H1 (cell line): ENCODE measurements at regions not wholly inside any gene's neighbourhood (a gene's known extent, or its start where the extent isn't known, plus 50 kb on each side); places are given as distances from the start of the nearest gene placed in this dataset.

Experiments used
- CTCF ChIA-PET: fragments of 300-600 bp; sonication (Branson Sonifier 250); formaldehyde crosslinking; loops from one replicate; lab custom pipeline; 2021; ENCODE audit not compliant: partially characterized antibody; lab: Charles Lee
- POLR2A ChIA-PET: fragments of 300-600 bp; sonication (Branson Sonifier 250); formaldehyde crosslinking; loops from one replicate; lab custom pipeline; 2021; ENCODE audit warnings: inconsistent platforms; ENCODE audit not compliant: partially characterized antibody; lab: Charles Lee
- DNase-seq, 2 experiments: peaks; one replicate each; pipeline versions ENCODE4 v3.0.0 to v3.0.0-alpha.2; 2010 to 2022; ENCODE audit warnings: low spot score in 2 of 2, low read depth in 1 of 2, mixed read lengths in 1 of 2
- FAIRE-seq: peaks from 2 replicates; lab custom pipeline; 2011; peaks lifted over from hg19 to GRCh38; lab: Jason Lieb, UNC
- H2AFZ ChIP-seq: 2 replicates; pipeline ENCODE4 v1.8.1; 2012; ENCODE audit warnings: low read length, inconsistent platforms
- H2AK5ac ChIP-seq: 2 replicates; pipeline ENCODE4 v1.6.1; 2013; ENCODE audit warnings: low read depth, low read length
- H2BK120ac ChIP-seq: replicated peaks from 2 replicates; pipeline ENCODE3; 2013; ENCODE audit warnings: low read depth, low read length, inconsistent platforms
- H2BK12ac ChIP-seq: 2 replicates; pipeline ENCODE4 v1.6.1; 2013; ENCODE audit warnings: low read depth, low read length
- H2BK15ac ChIP-seq: 2 replicates; pipeline ENCODE4 v1.6.1; 2013; ENCODE audit warnings: low read length
- H2BK20ac ChIP-seq: 2 replicates; pipeline ENCODE4 v1.6.1; 2013; ENCODE audit warnings: low read length
- H2BK5ac ChIP-seq: 2 replicates; pipeline ENCODE4 v1.6.1; 2013; ENCODE audit warnings: low read depth, low read length
- H3K14ac ChIP-seq: 2 replicates; pipeline ENCODE4 v1.6.1; 2013; ENCODE audit warnings: inconsistent platforms; ENCODE audit not compliant: insufficient read length
- H3K18ac ChIP-seq: 2 replicates; pipeline ENCODE4 v1.6.1; 2013; ENCODE audit warnings: low read length; ENCODE audit errors: extremely low read depth
- H3K23ac ChIP-seq: 2 replicates; pipeline ENCODE4 v1.6.1; 2013; ENCODE audit warnings: inconsistent platforms; ENCODE audit not compliant: insufficient read length
- H3K23me2 ChIP-seq: 2 replicates; pipeline ENCODE4 v1.6.1; 2013; ENCODE audit warnings: low read depth, low read length
- H3K27ac ChIP-seq: 2 replicates; pipeline ENCODE4 v1.6.1; 2011; ENCODE audit warnings: low read depth, low read length, inconsistent platforms
- H3K27me3 ChIP-seq, 4 experiments: replicated peaks in 1 of 4; 1 replicate in 1 of 4; 2 replicates in 3 of 4; pipeline versions ENCODE4 v1.6.1 to v1.8.1; 2011 to 2013; ENCODE audit warnings: low read length in 3 of 4, mild to moderate bottlenecking in 3 of 4, inconsistent platforms in 2 of 4, mixed read lengths in 2 of 4, moderate library complexity in 1 of 4; ENCODE audit not compliant: control insufficient read depth in 3 of 4, insufficient read depth in 3 of 4; ENCODE audit errors: extremely low read depth in 1 of 4
- H3K36me3 ChIP-seq, 4 experiments: 2 replicates each; pipeline versions ENCODE4 v1.6.1 to v1.8.1; 2011 to 2013; ENCODE audit warnings: mild to moderate bottlenecking in 4 of 4, low read length in 3 of 4, moderate library complexity in 2 of 4, control low read depth in 1 of 4, inconsistent platforms in 1 of 4; ENCODE audit not compliant: insufficient read depth in 4 of 4, control insufficient read depth in 2 of 4
- H3K4ac ChIP-seq: replicated peaks from 2 replicates; pipeline ENCODE3; 2013; ENCODE audit warnings: low read length, low read depth, mixed read lengths, inconsistent platforms; ENCODE audit not compliant: insufficient read length
- H3K4me1 ChIP-seq, 4 experiments: replicated peaks in 1 of 4; 1 replicate in 1 of 4; 2 replicates in 3 of 4; pipeline versions ENCODE4 v1.6.1 to v1.8.1; 2011 to 2013; ENCODE audit warnings: low read length in 3 of 4, inconsistent platforms in 2 of 4, mixed read lengths in 1 of 4; ENCODE audit not compliant: insufficient read depth in 4 of 4, control insufficient read depth in 3 of 4
- H3K4me2 ChIP-seq, 2 experiments: 2 replicates each; pipeline versions ENCODE4 v1.6.1 to v1.8.1; 2011 to 2013; ENCODE audit warnings: low read depth in 2 of 2, low read length in 2 of 2, control low read depth in 1 of 2, inconsistent platforms in 1 of 2, mild to moderate bottlenecking in 1 of 2; ENCODE audit not compliant: insufficient read depth in 1 of 2
- H3K4me3 ChIP-seq, 4 experiments: fragments of 200-600, 300-600 bp in 1 of 4; sonication (generic), shearing (Covaris generic), sonication (Bioruptor Twin) in 1 of 4; 2 replicates each; pipeline versions ENCODE4 v1.5.1 to v1.8.1; 2011 to 2016; ENCODE audit warnings: low read length in 4 of 4, low read depth in 3 of 4, control low read depth in 2 of 4, inconsistent platforms in 2 of 4, mild to moderate bottlenecking in 2 of 4, mixed read lengths in 1 of 4, moderate library complexity in 1 of 4; ENCODE audit not compliant: insufficient read depth in 2 of 4; ENCODE audit errors: extremely low read depth in 1 of 4
- H3K56ac ChIP-seq: replicated peaks from 2 replicates; pipeline ENCODE3; 2013; ENCODE audit warnings: low read depth, mild to moderate bottlenecking, mixed read lengths, low read length, inconsistent platforms; ENCODE audit not compliant: insufficient read length
- H3K79me1 ChIP-seq: 2 replicates; pipeline ENCODE4 v1.6.1; 2013; ENCODE audit warnings: low read depth, low read length, control low read depth
- H3K79me2 ChIP-seq, 2 experiments: 2 replicates each; pipeline versions ENCODE4 v1.6.1 to v1.8.1; 2012 to 2013; ENCODE audit warnings: low read length in 2 of 2, mild to moderate bottlenecking in 2 of 2, inconsistent platforms in 1 of 2; ENCODE audit not compliant: insufficient read depth in 2 of 2, control insufficient read depth in 1 of 2
- H3K9ac ChIP-seq, 4 experiments: replicated peaks in 1 of 4; 1 replicate in 1 of 4; 2 replicates in 3 of 4; pipeline versions ENCODE4 v1.6.1 to v1.8.1; 2011 to 2013; ENCODE audit warnings: low read depth in 3 of 4, low read length in 3 of 4, control low read depth in 2 of 4, mild to moderate bottlenecking in 2 of 4, moderate library complexity in 2 of 4, inconsistent platforms in 1 of 4; ENCODE audit errors: extremely low read depth in 1 of 4
- H3K9me3 ChIP-seq, 2 experiments: 2 replicates each; pipeline versions ENCODE4 v1.6.1 to v1.8.1; 2012 to 2013; ENCODE audit warnings: mild to moderate bottlenecking in 2 of 2, moderate library complexity in 2 of 2, control low read depth in 1 of 2, inconsistent platforms in 1 of 2, low read depth in 1 of 2, low read length in 1 of 2, mixed read lengths in 1 of 2; ENCODE audit not compliant: insufficient read depth in 2 of 2
- H4K20me1 ChIP-seq, 2 experiments: replicated peaks in 1 of 2; 2 replicates each; pipeline versions ENCODE3 to v1.8.1; 2011 to 2013; ENCODE audit warnings: inconsistent platforms in 2 of 2, low read length in 2 of 2, mild to moderate bottlenecking in 1 of 2; ENCODE audit not compliant: insufficient read depth in 2 of 2, control insufficient read depth in 1 of 2
- H4K5ac ChIP-seq: 2 replicates; pipeline ENCODE4 v1.6.1; 2013; ENCODE audit warnings: low read length, low read depth, mixed read lengths, inconsistent platforms; ENCODE audit not compliant: insufficient read length
- H4K8ac ChIP-seq: 2 replicates; pipeline ENCODE4 v1.8.0; 2013; ENCODE audit warnings: mild to moderate bottlenecking, moderate library complexity, low read length, inconsistent platforms; ENCODE audit not compliant: insufficient read depth; ENCODE audit errors: extremely low read depth
- H4K91ac ChIP-seq: replicated peaks from 2 replicates; pipeline ENCODE3; 2013; ENCODE audit warnings: low read length, mixed read lengths, inconsistent platforms; ENCODE audit not compliant: insufficient read length
- HDAC2 ChIP-seq, 2 experiments: fragments of 300-600 bp in 1 of 2; sonication (generic) in 1 of 2; IDR thresholded peaks; 2 replicates each; pipeline ENCODE4 v1.6.1; 2011 to 2012; ENCODE audit warnings: low read depth in 2 of 2, low read length in 2 of 2, mild to moderate bottlenecking in 2 of 2, moderate library complexity in 2 of 2, borderline replicate concordance in 1 of 2, inconsistent platforms in 1 of 2
- HDAC6 ChIP-seq: IDR thresholded peaks from one replicate; pipeline ENCODE4 v1.7.1; 2012; ENCODE audit warnings: low read depth, mild to moderate bottlenecking, inconsistent platforms, low read length, moderate library complexity
- RXRA ChIP-seq: IDR thresholded peaks from 2 replicates; pipeline ENCODE4 v1.6.1; 2011; ENCODE audit warnings: low read depth, mild to moderate bottlenecking, low read length, moderate library complexity; ENCODE audit not compliant: insufficient read depth
- SP1 ChIP-seq: IDR thresholded peaks from 2 replicates; pipeline ENCODE4 v1.6.1; 2011; ENCODE audit warnings: low read depth, low read length
- WGBS, 2 experiments: shearing (Covaris generic) in 1 of 2; methylation state at CpG; one replicate each; pipeline versions ENCODE4 v1.1.6 to v1.1.7; 2013 to 2015; ENCODE audit warnings: low lambda C conversion rate in 2 of 2, mixed read lengths in 2 of 2, inconsistent platforms in 1 of 2, low coverage in 1 of 2, missing lambda C conversion rate in 1 of 2; ENCODE audit not compliant: insufficient replicate concordance in 2 of 2, insufficient coverage in 1 of 2, insufficient read length in 1 of 2; ENCODE audit errors: extremely low coverage in 1 of 2, missing lambda C conversion rate in 1 of 2; 5-methylcytosine and 5-hydroxymethylcytosine counted together

GRCh38 chr13:40042991-40043390 lies 387.5 kb downstream of the COG6 start:
- H2BK20ac ChIP-seq = no peak overlapping the region
- H3K9me3 ChIP-seq = no peaks in the 10 kb centered on the region
- H3K4ac ChIP-seq = no peak overlapping the region
- H2BK12ac ChIP-seq = no peak overlapping the region
- DNase-seq = no peak
- no peak overlapping the region for H3K56ac ChIP-seq
- ChIA-PET CTCF (interaction anchor here (0.6 to 0.9 kb wide), 2 partner anchors 24 to 648 kb away, joined by 3 read pairs; no protein-coding TSS in a partner anchor), POLR2A (no interaction called here)
- H3K79me2 ChIP-seq = no peaks in the 10 kb centered on the region
- H4K5ac ChIP-seq = no peak overlapping the region
- no peak overlapping the region for H3K23ac ChIP-seq
- no peak overlapping the region for H2BK5ac ChIP-seq
- no peak overlapping the region for H3K27ac ChIP-seq
- no peaks in the 10 kb centered on the region for H3K27me3 ChIP-seq
- H3K79me1 ChIP-seq = no peaks in the 10 kb centered on the region
- FAIRE-seq = no peak
- 94% methylated on average over 3 of the region's 3 CpGs; no CpG with 5 or more reads in 1 of the 2 experiments for WGBS, 2 experiments
- H4K8ac ChIP-seq = no peak overlapping the region
- no peak overlapping the region for H3K14ac ChIP-seq
- no peak overlapping the region for H2BK120ac ChIP-seq
- no peak overlapping the region for H4K91ac ChIP-seq
- no peaks in the 10 kb centered on the region for H3K36me3 ChIP-seq
- H2AFZ ChIP-seq = no peak overlapping the region
- H3K4me3 ChIP-seq = no peak overlapping the region
- no peaks in the 10 kb centered on the region for H3K4me1 ChIP-seq
- H3K23me2 ChIP-seq = no peaks in the 10 kb centered on the region
- no peak overlapping the region for H2BK15ac ChIP-seq
- H2AK5ac ChIP-seq = no peak overlapping the region
- no peak overlapping the region for H3K9ac ChIP-seq
- H3K18ac ChIP-seq = no peak overlapping the region
- H3K4me2 ChIP-seq = no peak overlapping the region
- no peaks in the 10 kb centered on the region for H4K20me1 ChIP-seq
- TF ChIP-seq HDAC6 (no peak), RXRA (no peak), HDAC2 (IDR thresholded peaks at IDR 0.05; ENCODE audit: borderline replicate concordance in 1 of 2, low read depth in 2 of 2, low read length in 2 of 2) (no peak), SP1 (no peak)
